ENCODE measurements at regions not wholly inside any gene's neighbourhood (a gene's known extent, or its start where the extent isn't known, plus 50 kb on each side); places are given as distances from the start of the nearest gene placed in this dataset.

DNA sequence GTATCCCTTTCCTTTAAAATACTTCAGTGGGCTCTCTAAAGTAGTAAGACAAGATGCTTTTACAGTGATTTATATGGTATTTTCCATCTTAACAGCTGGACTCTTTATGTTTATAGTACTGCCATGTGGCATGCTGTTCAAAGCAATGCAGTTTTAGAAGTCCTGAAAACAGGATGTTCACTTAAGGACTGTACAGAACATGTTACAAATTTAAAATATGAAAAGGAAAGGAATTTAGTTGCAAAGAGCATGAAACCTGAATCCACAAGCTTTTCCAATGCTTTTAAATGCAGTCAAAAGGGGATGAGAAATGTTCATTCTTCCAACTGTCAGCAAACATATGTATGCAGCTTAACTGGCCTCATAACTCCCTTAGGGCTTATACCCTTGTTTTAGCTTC lies 580.2 kb downstream of the EFNA5 start:
- ATAC-seq (replicated peaks in 1 of 2) (no peak), DNase-seq (no peak)
- H3K9me3 Mint-ChIP-seq, result peaks cover 7 to 9% of the 10 kb centered on the region in 2 donors
- no peaks in the 10 kb centered on the region for H3K36me3 Mint-ChIP-seq (ENCODE audit: insufficient read depth in 2 of 2)
- no peak overlapping the region for H3K4me3 Mint-ChIP-seq
- H3K27me3 Mint-ChIP-seq (ENCODE audit: low read depth), result no peaks in the 10 kb centered on the region
- H3K4me1 Mint-ChIP-seq (ENCODE audit: low read depth), result no peaks in the 10 kb centered on the region
- no peak overlapping the region for H3K27ac Mint-ChIP-seq

DNA sequence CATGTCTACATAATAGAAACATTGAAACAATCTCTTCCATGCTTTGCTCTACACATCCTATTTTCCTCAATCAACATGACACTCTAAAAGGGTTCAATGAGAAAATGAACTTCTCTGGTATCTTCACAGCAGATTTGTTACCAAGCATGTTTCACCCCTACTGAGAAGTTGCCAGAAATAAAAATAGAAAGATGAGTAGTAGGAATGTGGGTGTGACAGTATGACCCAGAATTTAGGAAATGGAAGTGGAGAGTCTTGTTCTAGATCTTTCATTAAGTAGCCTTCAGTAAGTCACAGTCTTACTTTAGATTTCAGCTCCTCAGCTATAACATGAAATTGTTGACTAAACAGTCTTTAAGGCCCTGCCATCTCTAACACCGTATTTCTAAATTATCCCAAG lies 581.8 kb downstream of the EFNA5 start:
- Mint-ChIP-seq H3K27ac (no peak overlapping the region), H3K36me3 (ENCODE audit: insufficient read depth in 2 of 2) (no peaks in the 10 kb centered on the region), H3K4me1 (ENCODE audit: low read depth) (no peaks in the 10 kb centered on the region), H3K4me3 (no peak overlapping the region), H3K27me3 (ENCODE audit: low read depth) (no peaks in the 10 kb centered on the region), H3K9me3 (peaks cover 9 to 11% of the 10 kb centered on the region in 2 donors)
- DNase-seq (no peak), ATAC-seq (replicated peaks in 1 of 2) (no peak)

DNA sequence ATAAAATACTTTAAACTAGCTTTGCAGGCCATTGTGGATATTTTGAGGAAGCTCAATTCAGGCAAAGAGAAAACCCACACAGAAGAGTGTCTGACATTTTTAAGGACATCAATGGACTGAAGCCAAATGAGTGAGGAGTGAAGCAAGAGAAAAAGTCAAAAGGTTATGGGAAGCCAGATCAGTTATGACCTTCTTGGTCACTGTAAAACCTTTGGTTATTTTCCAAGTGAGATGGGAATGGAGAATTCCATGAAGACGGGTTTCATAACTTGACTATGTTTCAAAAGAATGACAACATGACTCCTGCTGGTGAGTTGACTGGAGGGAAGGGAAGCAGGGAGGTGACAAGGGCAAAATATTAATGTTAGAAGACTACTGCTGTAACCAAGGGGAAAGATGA lies 585.2 kb downstream of the EFNA5 start:
- no peaks in the 10 kb centered on the region for H3K36me3 Mint-ChIP-seq (ENCODE audit: insufficient read depth in 2 of 2)
- H3K27ac Mint-ChIP-seq, result no peak overlapping the region
- H3K27me3 Mint-ChIP-seq (ENCODE audit: low read depth), result no peaks in the 10 kb centered on the region
- no peak overlapping the region for H3K4me3 Mint-ChIP-seq
- H3K9me3 Mint-ChIP-seq, result peaks cover 6 to 11% of the 10 kb centered on the region in 2 donors
- ATAC-seq (replicated peaks in 1 of 2), result no peak
- H3K4me1 Mint-ChIP-seq (ENCODE audit: low read depth), result no peaks in the 10 kb centered on the region
- DNase-seq, result no peak

DNA sequence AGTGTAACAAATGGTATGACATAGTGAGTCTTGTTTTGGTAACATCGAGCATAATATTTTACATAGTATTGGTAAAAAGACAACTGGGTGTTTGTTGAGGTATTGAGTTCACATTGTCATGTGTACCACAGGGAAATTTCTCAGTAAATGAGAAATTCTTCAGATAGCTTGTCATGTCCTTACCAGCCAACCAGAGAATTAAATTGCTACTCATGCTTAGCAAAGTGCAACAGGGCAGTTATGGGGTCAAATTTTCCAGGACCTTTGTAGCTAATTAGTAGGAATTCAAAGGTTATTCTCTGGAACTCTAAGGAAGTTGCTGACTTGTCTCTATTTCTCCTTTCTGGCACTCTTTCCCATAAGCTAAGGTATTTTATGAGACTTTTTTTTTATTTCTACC lies 595.7 kb downstream of the EFNA5 start:
- Mint-ChIP-seq H3K27ac (no peak overlapping the region), H3K36me3 (ENCODE audit: insufficient read depth in 2 of 2) (peaks cover 0 to 1% of the 10 kb centered on the region in 2 donors), H3K4me3 (no peak overlapping the region), H3K9me3 (peaks cover 8 to 9% of the 10 kb centered on the region in 2 donors), H3K27me3 (ENCODE audit: low read depth) (no peaks in the 10 kb centered on the region), H3K4me1 (ENCODE audit: low read depth) (no peaks in the 10 kb centered on the region)
- ATAC-seq (replicated peaks in 1 of 2) (no peak), DNase-seq (no peak)

DNA sequence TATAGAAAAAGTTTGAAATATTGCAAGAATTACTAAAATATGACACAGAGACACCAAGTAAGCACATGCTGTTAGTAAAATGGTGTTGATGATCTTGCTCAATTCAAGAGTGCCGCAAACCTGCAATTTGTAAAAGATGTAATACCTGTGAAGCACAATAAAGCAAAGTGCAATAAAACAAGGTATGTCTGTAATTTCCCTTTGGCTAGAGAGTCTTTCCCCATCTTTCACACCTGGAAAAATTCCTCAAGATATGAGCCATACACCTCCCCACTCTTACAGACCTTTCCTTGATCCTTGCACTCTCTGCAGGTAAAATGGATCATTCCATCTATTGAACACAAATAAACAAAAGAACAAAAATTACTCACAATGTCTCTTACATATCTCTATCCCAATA lies 597.8 kb downstream of the EFNA5 start:
- no peaks in the 10 kb centered on the region for H3K4me1 Mint-ChIP-seq (ENCODE audit: low read depth)
- H3K4me3 Mint-ChIP-seq, result no peak overlapping the region
- H3K27ac Mint-ChIP-seq, result no peak overlapping the region
- H3K27me3 Mint-ChIP-seq (ENCODE audit: low read depth), result no peaks in the 10 kb centered on the region
- peaks cover 0 to 1% of the 10 kb centered on the region in 2 donors for H3K36me3 Mint-ChIP-seq (ENCODE audit: insufficient read depth in 2 of 2)
- DNase-seq, result no peak
- ATAC-seq (replicated peaks in 1 of 2), result no peak
- H3K9me3 Mint-ChIP-seq, result peaks cover 3 to 6% of the 10 kb centered on the region in 2 donors

DNA sequence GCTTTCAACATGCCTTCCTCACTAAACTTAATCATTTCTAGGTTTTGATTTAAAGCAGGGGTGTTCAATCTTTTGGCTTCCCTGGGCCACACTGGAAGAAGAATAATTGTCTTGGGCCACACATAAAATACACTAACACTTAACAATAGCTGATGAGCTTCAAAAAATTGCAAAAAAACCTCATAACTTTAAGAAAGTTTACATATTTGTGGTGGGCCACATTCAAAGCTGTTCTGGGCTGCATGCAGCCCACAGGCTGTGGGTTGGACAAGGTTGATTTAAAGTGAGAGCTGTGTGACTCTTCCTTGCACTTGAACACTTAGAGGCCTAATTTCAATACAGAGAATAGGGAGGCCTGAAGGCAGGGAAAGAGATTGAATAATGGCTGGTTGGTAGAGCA lies 598.3 kb downstream of the EFNA5 start:
- Mint-ChIP-seq H3K4me1 (ENCODE audit: low read depth) (no peaks in the 10 kb centered on the region), H3K27ac (no peak overlapping the region), H3K4me3 (no peak overlapping the region), H3K27me3 (ENCODE audit: low read depth) (no peaks in the 10 kb centered on the region), H3K9me3 (peaks cover 3 to 6% of the 10 kb centered on the region in 2 donors), H3K36me3 (ENCODE audit: insufficient read depth in 2 of 2) (peaks cover 0 to 1% of the 10 kb centered on the region in 2 donors)
- DNase-seq, result no peak
- ATAC-seq (replicated peaks in 1 of 2), result no peak

DNA sequence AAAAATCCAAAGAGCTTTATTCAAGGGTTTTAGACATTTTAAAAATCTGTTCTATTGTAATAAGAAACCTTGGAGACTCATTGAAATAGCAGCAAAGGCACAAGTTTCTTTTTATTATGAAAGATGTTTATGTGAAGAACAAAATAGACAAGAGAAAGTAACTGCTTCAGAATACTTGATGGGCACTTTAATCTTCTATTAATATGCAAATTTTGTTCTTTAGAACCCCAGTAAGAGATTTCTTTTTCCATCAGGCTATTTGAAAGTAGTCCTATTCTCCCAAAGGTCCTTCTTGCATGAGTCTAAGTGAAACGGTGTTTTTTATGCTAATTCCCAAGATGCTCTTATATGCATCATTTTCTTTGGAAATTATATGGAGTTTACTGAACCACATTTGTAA lies 602.0 kb downstream of the EFNA5 start:
- no peak overlapping the region for H3K4me3 Mint-ChIP-seq
- ATAC-seq (replicated peaks in 1 of 2) (no peak), DNase-seq (no peak)
- H3K4me1 Mint-ChIP-seq (ENCODE audit: low read depth), result no peaks in the 10 kb centered on the region
- no peaks in the 10 kb centered on the region for H3K27me3 Mint-ChIP-seq (ENCODE audit: low read depth)
- peaks cover 1 to 2% of the 10 kb centered on the region in 2 donors for H3K9me3 Mint-ChIP-seq
- H3K27ac Mint-ChIP-seq, result no peak overlapping the region
- H3K36me3 Mint-ChIP-seq (ENCODE audit: insufficient read depth in 2 of 2), result no peaks in the 10 kb centered on the region

DNA sequence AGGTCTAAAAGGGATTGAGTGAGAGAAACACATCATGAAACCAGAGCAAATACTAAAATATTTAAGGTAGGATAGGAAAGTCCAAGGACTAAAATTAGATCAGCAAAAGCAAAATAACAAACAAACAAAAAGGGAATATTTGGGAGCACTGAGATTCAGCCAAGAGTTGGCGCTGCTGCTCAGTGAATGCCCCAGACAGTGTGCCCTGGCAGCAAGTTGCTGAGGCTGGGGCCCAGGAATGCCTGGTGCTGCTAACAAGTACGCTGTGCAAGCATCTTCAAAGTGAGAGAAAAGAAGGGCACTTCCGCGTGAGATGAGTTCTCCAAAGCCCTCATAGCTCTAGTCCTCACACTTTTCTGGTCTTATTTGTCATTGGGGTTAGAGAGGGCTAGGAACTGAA lies 603.3 kb downstream of the EFNA5 start:
- H3K36me3 Mint-ChIP-seq (ENCODE audit: insufficient read depth in 2 of 2), result no peaks in the 10 kb centered on the region
- DNase-seq (no peak), ATAC-seq (replicated peaks in 1 of 2) (no peak)
- H3K4me1 Mint-ChIP-seq (ENCODE audit: low read depth), result no peaks in the 10 kb centered on the region
- H3K27ac Mint-ChIP-seq, result peak overlapping the region; percentile 47
- peaks cover 0 to 2% of the 10 kb centered on the region in 2 donors for H3K9me3 Mint-ChIP-seq
- H3K4me3 Mint-ChIP-seq, result no peak overlapping the region
- H3K27me3 Mint-ChIP-seq (ENCODE audit: low read depth), result no peaks in the 10 kb centered on the region

DNA sequence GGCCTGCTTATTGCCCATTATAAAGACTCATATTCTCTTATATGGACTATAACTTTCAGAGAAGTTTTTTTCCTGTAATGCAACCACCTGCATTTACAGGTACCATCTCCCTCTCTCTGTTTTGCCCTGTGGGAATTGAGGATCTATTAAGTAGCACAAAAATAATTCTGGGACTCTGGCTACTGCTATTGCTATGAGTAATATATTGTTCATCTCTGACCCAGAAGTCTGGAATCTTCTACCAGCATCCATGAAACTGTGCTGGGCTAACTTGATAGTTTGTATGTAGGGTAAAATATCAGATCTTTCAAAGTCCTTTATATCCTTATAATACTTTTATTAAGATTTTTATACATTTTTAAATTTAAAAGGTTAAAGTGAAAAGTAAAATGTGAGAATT lies 607.2 kb downstream of the EFNA5 start:
- Mint-ChIP-seq H3K36me3 (ENCODE audit: insufficient read depth in 2 of 2) (no peaks in the 10 kb centered on the region), H3K9me3 (peaks cover 0 to 2% of the 10 kb centered on the region in 2 donors), H3K4me1 (ENCODE audit: low read depth) (no peaks in the 10 kb centered on the region), H3K27me3 (ENCODE audit: low read depth) (no peaks in the 10 kb centered on the region), H3K4me3 (no peak overlapping the region), H3K27ac (no peak overlapping the region)
- DNase-seq (no peak), ATAC-seq (replicated peaks in 1 of 2) (no peak)

DNA sequence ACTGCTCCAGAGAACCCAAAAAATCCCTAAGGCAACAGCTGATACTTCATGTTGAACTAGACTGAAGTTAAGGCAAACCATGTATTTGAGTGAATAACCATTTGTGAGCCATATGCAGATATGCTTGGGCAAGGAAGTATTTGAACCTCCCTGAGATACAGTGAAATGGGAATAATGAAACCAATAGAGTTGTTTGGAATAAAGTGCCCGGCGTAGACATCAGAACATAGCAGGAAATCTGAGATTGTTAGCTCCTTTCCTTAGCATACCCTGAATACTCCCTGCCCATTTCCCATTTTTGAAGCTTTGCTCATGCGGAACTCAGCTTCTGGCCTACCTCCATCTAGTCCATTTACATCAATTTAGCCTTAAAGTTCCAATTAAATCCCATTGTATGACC lies 611.9 kb downstream of the EFNA5 start:
- Mint-ChIP-seq H3K4me3 (no peak overlapping the region), H3K27ac (no peak overlapping the region), H3K4me1 (ENCODE audit: low read depth) (no peaks in the 10 kb centered on the region), H3K9me3 (no peaks in the 10 kb centered on the region), H3K27me3 (ENCODE audit: low read depth) (no peaks in the 10 kb centered on the region), H3K36me3 (ENCODE audit: insufficient read depth in 2 of 2) (no peaks in the 10 kb centered on the region)
- ATAC-seq (replicated peaks in 1 of 2), result no peak
- DNase-seq, result no peak

DNA sequence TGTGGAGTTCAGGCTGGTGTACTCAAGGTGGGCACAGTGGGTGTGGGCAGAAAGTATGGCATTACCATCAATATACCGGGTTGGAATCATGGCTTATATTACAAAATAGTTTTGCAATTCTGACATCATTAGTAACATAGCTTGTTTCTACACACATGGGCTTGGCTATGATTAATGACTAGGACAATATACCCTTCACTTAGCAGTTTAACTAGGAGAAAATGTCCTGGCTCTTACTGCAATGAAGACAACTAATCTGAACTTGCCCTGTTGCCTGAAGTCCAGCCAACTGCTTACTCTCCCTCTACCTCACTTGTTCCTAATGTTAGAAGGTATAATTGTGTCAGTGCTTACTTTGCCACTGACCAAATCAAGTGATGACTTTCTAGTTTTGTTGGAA lies 612.5 kb downstream of the EFNA5 start:
- Mint-ChIP-seq H3K36me3 (ENCODE audit: insufficient read depth in 2 of 2) (no peaks in the 10 kb centered on the region), H3K27ac (no peak overlapping the region), H3K4me1 (ENCODE audit: low read depth) (no peaks in the 10 kb centered on the region), H3K27me3 (ENCODE audit: low read depth) (no peaks in the 10 kb centered on the region), H3K9me3 (no peaks in the 10 kb centered on the region), H3K4me3 (no peak overlapping the region)
- no peak for ATAC-seq (replicated peaks in 1 of 2)
- DNase-seq, result no peak

DNA sequence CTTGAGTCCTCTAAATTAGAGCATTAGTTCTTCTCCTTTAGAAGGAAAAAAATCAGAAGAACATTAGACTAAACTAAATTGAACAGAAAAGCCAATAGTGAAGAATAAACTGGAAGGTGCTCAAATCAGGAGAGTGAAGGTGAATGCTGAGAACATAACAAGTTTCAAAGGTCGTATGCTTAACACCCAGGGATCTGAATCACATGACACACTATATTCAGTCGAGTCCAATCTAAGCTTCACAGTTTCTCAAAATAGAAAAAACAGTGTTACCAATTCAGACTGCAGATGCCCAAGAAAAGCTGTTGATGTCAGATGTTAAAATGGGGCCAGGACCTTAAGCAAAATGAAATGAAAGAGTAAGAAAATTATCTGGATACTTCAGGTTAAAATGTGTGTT lies 614.5 kb downstream of the EFNA5 start:
- no peak overlapping the region for H3K27ac Mint-ChIP-seq
- ATAC-seq (replicated peaks in 1 of 2) (no peak), DNase-seq (no peak)
- H3K36me3 Mint-ChIP-seq (ENCODE audit: insufficient read depth in 2 of 2), result no peaks in the 10 kb centered on the region
- no peaks in the 10 kb centered on the region for H3K27me3 Mint-ChIP-seq (ENCODE audit: low read depth)
- no peaks in the 10 kb centered on the region for H3K9me3 Mint-ChIP-seq
- H3K4me3 Mint-ChIP-seq, result no peak overlapping the region
- no peaks in the 10 kb centered on the region for H3K4me1 Mint-ChIP-seq (ENCODE audit: low read depth)

DNA sequence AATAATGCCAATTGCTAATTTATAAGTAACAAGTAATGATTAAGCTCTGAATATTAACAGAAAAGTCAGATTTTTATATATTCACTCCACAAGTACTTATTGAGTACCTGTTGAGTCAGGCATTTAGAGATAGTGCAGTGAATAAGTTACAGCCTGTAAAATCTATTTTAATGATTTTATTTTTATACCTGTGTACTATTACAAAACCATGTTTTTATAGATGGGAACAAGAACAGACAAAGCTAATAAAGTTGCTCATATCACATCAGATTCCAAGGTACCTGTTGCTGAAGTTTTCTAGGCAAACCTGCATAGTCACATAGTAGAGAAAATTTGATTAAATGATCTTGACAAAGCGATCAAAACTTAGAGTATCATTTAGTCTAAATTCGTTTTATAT lies 623.7 kb downstream of the EFNA5 start:
- DNase-seq, result no peak
- ATAC-seq (replicated peaks in 1 of 2), result no peak
- H3K9me3 Mint-ChIP-seq, result peaks cover 4% of the 10 kb centered on the region in 2 donors
- H3K27me3 Mint-ChIP-seq (ENCODE audit: low read depth), result no peaks in the 10 kb centered on the region
- no peak overlapping the region for H3K27ac Mint-ChIP-seq
- no peak overlapping the region for H3K4me3 Mint-ChIP-seq
- no peaks in the 10 kb centered on the region for H3K4me1 Mint-ChIP-seq (ENCODE audit: low read depth)
- H3K36me3 Mint-ChIP-seq (ENCODE audit: insufficient read depth in 2 of 2), result peaks cover 0 to 1% of the 10 kb centered on the region in 2 donors

DNA sequence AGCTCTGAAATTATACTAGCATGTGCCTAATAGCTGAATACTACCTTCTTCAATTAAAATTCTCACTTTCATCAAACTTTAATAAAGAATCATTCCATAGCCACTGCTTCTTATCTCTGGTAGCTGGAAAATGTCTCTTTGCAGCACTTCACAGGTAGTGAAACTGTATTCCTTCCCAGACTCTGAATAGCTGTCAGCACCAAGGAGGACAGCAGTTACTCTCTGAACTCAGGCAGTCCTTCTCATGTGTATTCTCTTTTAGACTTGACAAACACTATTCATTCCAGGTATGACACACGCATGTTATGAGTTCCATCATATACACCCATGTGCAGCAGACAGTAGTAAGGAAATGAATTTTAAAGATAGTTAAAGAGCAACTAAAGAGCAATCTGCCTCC lies 627.1 kb downstream of the EFNA5 start:
- Mint-ChIP-seq H3K4me1 (ENCODE audit: low read depth) (no peaks in the 10 kb centered on the region), H3K4me3 (no peak overlapping the region), H3K9me3 (peaks cover 2 to 4% of the 10 kb centered on the region in 2 donors), H3K36me3 (ENCODE audit: insufficient read depth in 2 of 2) (no peaks in the 10 kb centered on the region), H3K27me3 (ENCODE audit: low read depth) (no peaks in the 10 kb centered on the region), H3K27ac (no peak overlapping the region)
- ATAC-seq (replicated peaks in 1 of 2) (no peak), DNase-seq (no peak)

All from activated T-cell treated with anti-CD3 and anti-CD28 coated beads, Interleukin-2, amount 50 U/mL, for 72 hours (primary cell).